SJCRH30 (cell line): ENCODE measurements at regions not wholly inside any gene's neighbourhood (a gene's known extent, or its start where the extent isn't known, plus 50 kb on each side); places are given as distances from the start of the nearest gene placed in this dataset.
A peak's percentile ranks its signal among the peaks of the same experiment; 100 is the strongest.

Source experiments
- DNase-seq, 2 experiments: peaks; one replicate each; pipeline ENCODE4 v3.0.0-alpha.2; 2015 to 2020
- H3K27ac ChIP-seq: fragments of 250-450 bp; sonication (Bioruptor Pico); 2 replicates; pipeline ENCODE4 v1.5.1; 2020; ENCODE audit warnings: mild to moderate bottlenecking, moderate library complexity
- H3K27me3 ChIP-seq: fragments of 250-450 bp; sonication (Bioruptor Pico); 2 replicates; pipeline ENCODE4 v1.5.1; 2020; ENCODE audit warnings: mild to moderate bottlenecking, moderate library complexity
- H3K36me3 ChIP-seq: fragments of 250-450 bp; sonication (Bioruptor Pico); 2 replicates; pipeline ENCODE4 v1.5.1; 2020; ENCODE audit warnings: mild to moderate bottlenecking, moderate library complexity
- H3K4me1 ChIP-seq: fragments of 250-450 bp; sonication (Bioruptor Pico); 2 replicates; pipeline ENCODE4 v1.5.1; 2020; ENCODE audit warnings: mild to moderate bottlenecking, moderate library complexity
- H3K4me3 ChIP-seq: fragments of 250-450 bp; sonication (Bioruptor Pico); 2 replicates; pipeline ENCODE4 v1.5.1; 2020; ENCODE audit warnings: mild to moderate bottlenecking, moderate library complexity
- H3K9me3 ChIP-seq: fragments of 250-450 bp; sonication (Bioruptor Pico); replicated peaks from 2 replicates; pipeline ENCODE4 v1.5.1; 2020; ENCODE audit warnings: mild to moderate bottlenecking, moderate library complexity

DNA sequence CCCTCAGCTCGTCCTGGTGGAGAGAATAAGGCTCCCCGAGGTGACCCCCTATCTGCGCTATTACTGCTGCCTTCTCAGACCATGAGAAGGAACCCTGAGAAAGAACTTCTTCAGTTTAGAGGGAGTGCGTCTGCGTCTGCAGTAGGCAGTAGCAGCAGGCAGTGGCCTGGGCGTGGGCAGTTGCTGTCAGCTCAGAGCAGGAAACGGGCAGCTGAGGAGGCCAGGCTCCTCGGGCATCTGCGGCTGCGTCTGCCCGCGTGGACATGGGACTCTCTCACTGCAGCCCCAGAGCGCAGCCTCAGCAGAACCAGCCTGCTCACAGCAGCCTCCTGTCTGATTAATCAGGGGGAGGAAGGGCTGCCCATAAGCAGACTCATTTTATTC lies 49.8 kb upstream of the FCN1 start:
- DNase-seq: peak; percentile 41 to 51
- Histone ChIP-seq H3K36me3 (no peaks in the 10 kb centered on the region), H3K27me3 (peaks cover 4% of the 10 kb centered on the region; the same call in 1 of the 2 replicates)

DNA sequence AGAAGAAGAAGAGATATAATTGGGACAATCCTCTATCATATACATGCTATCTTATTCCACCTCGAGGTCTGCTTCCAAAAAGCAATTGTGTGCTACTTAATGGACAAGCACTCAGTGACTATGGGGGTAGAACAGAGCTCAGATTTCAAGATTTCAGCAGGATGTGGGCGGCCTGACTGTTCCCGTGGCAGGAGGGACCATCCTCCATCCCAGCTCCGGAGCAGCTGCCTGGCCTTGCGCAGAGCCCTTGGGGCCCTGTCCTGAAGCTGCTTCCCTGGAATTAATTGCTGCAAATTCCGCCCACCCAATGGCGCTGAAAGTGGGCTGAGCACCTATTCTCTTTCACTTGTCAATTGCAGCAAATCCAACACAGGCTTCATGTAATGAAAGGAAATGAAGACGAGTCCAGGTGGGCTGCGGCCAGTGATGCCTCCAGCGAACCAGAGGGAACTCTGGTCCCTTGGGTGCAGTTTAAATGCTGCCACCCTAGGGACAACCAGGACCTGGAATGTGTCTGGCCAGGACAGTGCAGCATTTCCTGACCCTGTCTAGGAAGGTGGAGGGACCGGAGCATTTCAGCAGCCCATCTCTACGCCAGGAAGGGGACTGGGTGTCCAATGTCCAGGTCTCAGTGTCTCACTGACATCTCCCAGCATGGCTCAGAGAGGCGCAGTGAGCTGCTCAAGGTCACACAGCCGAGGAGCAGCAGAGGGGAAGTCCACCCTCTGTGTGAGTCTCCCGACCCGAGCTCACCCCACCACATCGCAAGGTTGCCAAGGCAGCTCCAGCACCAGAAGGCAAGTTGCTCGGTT lies 50.5 kb upstream of the FCN1 start:
- Histone ChIP-seq H3K4me3 (no peak overlapping the region), H3K9me3 (no peaks in the 10 kb centered on the region), H3K27me3 (peaks cover 6% of the 10 kb centered on the region; the same call in 1 of the 2 replicates), H3K27ac (no peak overlapping the region), H3K36me3 (no peaks in the 10 kb centered on the region), H3K4me1 (peaks cover 9% of the 10 kb centered on the region; the same call in 1 of the 2 replicates)
- peak; percentile 81 to 88 for DNase-seq

More for the DNA sequence above, 49.8 kb upstream of the FCN1 start:
- Histone ChIP-seq H3K4me1 (peaks cover 9% of the 10 kb centered on the region; the same call in 1 of the 2 replicates), H3K27ac (no peak overlapping the region), H3K4me3 (no peak overlapping the region), H3K9me3 (no peaks in the 10 kb centered on the region)

DNA sequence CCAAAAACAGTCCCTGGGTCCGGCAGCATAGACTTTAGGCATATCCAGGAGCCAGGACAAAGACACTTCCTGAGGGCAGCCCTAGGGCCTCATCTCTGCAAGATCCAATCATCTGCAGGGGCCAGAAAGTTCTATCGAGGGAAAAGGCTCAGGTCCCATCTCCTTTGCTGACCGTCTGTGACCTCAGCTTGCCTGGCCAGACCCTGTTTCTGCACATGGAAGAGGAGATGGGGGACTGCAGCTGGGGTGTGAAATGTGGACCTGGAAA lies 51.0 kb upstream of the FCN1 start:
- H3K9me3 ChIP-seq: no peaks in the 10 kb centered on the region
- H3K36me3 ChIP-seq: no peaks in the 10 kb centered on the region
- no peak for DNase-seq
- no peak overlapping the region for H3K27ac ChIP-seq
- peaks cover 9% of the 10 kb centered on the region; the same call in 1 of the 2 replicates for H3K4me1 ChIP-seq
- no peak overlapping the region for H3K4me3 ChIP-seq
- peaks cover 7% of the 10 kb centered on the region; the same call in 1 of the 2 replicates for H3K27me3 ChIP-seq

DNA sequence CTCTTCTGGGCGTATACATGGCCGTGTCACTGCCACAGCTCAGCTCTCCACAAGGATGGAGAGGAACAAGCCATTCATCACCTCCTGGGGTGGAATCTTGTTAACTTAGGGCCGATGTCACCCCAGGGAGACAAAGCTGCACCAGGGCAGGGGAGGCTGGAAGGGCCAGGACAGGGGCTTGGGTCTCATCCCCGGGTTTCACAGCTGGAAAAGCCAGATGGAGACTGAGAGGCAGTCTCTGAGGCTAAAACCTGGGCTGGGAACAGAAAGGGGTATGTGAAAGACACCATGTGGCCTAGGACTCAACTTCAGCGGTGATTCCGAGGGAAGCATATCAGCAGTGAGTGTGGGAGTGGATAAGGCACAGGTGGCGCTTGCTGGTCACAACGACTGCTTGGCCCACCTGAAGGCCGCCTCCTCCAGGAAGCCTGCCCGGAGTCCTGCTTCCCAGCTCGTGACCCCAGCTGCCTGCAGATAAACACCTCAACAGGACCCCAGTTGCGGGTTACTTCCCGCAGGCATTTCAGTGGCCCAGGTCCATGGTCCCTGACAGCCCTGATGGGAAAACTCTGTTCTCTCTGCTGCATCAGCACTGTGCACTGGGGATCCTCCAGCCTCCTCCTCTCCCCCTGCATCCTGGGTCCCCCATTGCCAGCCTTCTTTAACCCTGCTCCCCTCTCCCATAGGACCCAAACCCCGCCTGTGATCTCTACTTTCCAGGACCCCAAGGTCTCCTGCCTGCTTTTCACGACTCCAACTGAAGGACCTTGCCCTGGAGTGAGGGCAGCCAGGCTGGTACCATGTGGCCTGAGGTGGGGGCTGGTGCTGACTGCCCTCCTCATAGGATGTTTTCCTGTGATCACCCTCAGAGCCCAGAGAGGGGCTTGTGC lies 51.7 kb upstream of the FCN1 start:
- no peak for DNase-seq
- no peaks in the 10 kb centered on the region for H3K36me3 ChIP-seq
- H3K4me1 ChIP-seq: peaks cover 9% of the 10 kb centered on the region; the same call in 1 of the 2 replicates
- no peak overlapping the region for H3K27ac ChIP-seq
- H3K4me3 ChIP-seq: no peak overlapping the region
- peaks cover 7% of the 10 kb centered on the region; the same call in 1 of the 2 replicates for H3K27me3 ChIP-seq
- H3K9me3 ChIP-seq: no peaks in the 10 kb centered on the region

DNA sequence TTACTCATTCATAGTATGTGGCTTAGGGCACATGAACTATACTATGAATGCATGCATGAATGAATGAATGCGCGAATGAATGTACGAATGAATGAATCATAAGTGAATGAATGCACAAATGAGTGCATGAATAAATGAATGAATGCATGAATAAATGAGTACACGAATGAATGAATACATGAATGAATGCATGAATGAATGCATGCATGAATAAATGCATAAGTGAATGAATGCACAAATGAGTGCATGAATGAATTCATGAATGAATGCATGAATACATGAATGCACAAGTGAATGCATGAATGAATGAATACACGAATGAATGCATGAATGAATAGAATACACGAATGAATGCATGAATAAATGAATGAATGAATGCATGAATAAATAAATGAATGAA lies 52.5 kb upstream of the FCN1 start:
- H3K9me3 ChIP-seq: no peaks in the 10 kb centered on the region
- DNase-seq: no peak
- peaks cover 7% of the 10 kb centered on the region; the same call in 1 of the 2 replicates for H3K27me3 ChIP-seq
- no peaks in the 10 kb centered on the region for H3K36me3 ChIP-seq
- H3K4me3 ChIP-seq: no peak overlapping the region
- peaks cover 9% of the 10 kb centered on the region; the same call in 1 of the 2 replicates for H3K4me1 ChIP-seq
- H3K27ac ChIP-seq: no peak overlapping the region

DNA sequence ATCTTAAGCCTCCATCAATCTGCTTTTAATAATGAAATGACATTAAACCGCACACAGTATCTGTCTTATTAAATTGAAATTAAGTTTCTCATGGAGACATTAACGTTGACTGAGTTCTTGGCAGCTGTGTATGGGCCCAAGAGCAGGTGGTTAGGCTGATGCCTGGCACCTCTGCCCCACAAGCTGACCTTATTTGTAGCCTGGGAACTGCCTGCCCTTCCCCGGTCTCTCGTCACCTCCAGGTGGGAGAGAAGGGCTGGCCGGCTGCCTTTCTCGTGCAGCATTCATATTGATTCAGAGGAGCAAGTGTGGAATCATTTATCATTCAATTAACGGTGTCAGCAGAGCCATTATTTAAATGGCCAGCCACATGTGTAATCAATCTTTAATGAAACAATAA lies 53.0 kb upstream of the FCN1 start:
- no peak overlapping the region for H3K27ac ChIP-seq
- no peak for DNase-seq
- no peaks in the 10 kb centered on the region for H3K36me3 ChIP-seq
- H3K4me1 ChIP-seq: peaks cover 9% of the 10 kb centered on the region; the same call in 1 of the 2 replicates
- no peaks in the 10 kb centered on the region for H3K9me3 ChIP-seq
- H3K4me3 ChIP-seq: no peak overlapping the region
- H3K27me3 ChIP-seq: peaks cover 7% of the 10 kb centered on the region; the same call in 1 of the 2 replicates

DNA sequence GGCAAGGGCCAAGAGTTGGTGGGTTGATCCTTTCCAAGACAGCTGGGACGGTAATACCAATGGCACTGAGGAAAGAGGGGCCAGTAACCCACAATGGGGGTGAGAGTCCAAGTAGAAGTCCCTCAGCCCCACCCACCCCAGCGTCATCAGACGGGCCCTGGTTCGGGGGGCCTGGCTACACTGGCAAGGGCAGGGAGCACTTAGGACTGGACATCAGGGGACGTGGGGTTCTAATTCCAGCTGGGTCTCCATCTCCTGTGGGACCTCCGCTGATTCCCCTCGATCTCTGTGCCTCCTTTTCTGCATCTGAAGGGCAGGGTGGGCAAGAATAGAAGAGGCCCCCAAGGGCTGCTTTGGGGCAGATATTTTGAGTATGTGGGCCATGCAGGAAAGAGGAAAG lies 53.5 kb upstream of the FCN1 start:
- H3K9me3 ChIP-seq: no peaks in the 10 kb centered on the region
- H3K27ac ChIP-seq: no peak overlapping the region
- H3K4me3 ChIP-seq: no peak overlapping the region
- H3K4me1 ChIP-seq: peaks cover 9% of the 10 kb centered on the region; the same call in 1 of the 2 replicates
- DNase-seq: no peak
- H3K27me3 ChIP-seq: peaks cover 7% of the 10 kb centered on the region; the same call in 1 of the 2 replicates
- no peaks in the 10 kb centered on the region for H3K36me3 ChIP-seq

DNA sequence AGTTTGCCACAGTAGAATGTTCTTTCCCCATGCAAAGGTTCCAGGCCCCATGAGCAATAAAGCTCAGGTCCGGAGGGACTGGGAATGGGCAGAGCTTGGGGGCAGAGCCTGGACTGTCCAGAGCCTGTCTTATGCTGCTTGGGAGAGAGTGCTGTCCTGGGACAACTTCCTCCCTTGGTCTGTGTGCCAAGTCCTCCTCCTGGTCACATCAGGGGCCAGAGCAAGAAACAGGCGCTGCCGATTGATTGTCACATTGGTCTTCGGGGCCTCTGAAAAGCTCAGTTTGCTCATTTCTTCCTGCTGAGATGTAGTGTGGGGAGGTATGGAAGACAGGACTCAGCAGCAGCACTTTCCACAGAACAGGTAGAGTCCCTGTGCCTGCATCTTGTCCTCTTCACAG lies 54.0 kb upstream of the FCN1 start:
- H3K36me3 ChIP-seq: no peaks in the 10 kb centered on the region
- H3K9me3 ChIP-seq: no peaks in the 10 kb centered on the region
- H3K27ac ChIP-seq: no peak overlapping the region
- H3K27me3 ChIP-seq: peaks cover 7% of the 10 kb centered on the region; the same call in 1 of the 2 replicates
- H3K4me3 ChIP-seq: no peak overlapping the region
- H3K4me1 ChIP-seq: peaks cover 9% of the 10 kb centered on the region; the same call in 1 of the 2 replicates
- no peak for DNase-seq

DNA sequence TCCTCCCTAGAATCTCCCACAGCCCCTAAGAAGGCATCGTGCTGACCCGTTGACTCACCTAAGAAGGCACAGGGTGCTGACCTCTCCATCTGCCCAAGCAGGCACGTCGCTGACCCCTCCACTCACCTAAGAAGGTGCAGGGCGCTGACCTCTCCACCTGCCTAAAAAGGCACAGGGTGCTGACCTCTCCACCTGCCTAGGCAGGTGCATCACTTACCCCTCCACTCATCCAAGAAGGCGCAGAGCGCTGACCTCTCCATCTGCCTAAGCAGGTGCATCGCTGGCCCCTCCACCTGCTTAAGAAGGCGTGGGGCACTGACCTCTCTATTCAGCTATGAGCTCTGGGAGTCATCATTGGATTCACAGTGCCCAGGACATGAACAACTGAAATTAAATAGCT lies 54.4 kb upstream of the FCN1 start:
- peaks cover 9% of the 10 kb centered on the region; the same call in 1 of the 2 replicates for H3K4me1 ChIP-seq
- no peak overlapping the region for H3K27ac ChIP-seq
- no peak overlapping the region for H3K4me3 ChIP-seq
- peaks cover 7% of the 10 kb centered on the region; the same call in 1 of the 2 replicates for H3K27me3 ChIP-seq
- no peaks in the 10 kb centered on the region for H3K36me3 ChIP-seq
- no peak for DNase-seq
- no peaks in the 10 kb centered on the region for H3K9me3 ChIP-seq

DNA sequence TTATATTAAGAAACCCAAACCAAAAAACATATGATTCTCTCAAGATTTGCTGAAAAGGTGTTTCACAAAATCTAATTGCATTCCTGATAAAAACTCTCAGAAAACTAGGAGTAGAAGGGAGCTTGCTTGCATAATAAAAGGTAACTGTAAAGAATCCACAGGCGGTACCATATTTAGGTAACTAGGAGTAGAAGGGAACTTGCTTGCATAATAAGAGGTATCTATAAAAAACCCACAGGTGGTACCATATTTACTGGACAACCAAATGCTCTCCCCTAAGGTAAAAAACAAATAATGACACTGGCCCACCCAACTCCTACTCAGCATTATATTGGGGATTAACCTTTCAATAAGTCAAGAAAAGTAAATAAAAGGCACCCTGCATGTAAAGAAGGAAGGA lies 57.5 kb upstream of the FCN1 start:
- no peak overlapping the region for H3K4me3 ChIP-seq
- H3K36me3 ChIP-seq: no peaks in the 10 kb centered on the region
- DNase-seq: no peak
- peaks cover 17% of the 10 kb centered on the region for H3K27me3 ChIP-seq
- no peak overlapping the region for H3K27ac ChIP-seq
- no peaks in the 10 kb centered on the region for H3K9me3 ChIP-seq
- H3K4me1 ChIP-seq: no peaks in the 10 kb centered on the region

DNA sequence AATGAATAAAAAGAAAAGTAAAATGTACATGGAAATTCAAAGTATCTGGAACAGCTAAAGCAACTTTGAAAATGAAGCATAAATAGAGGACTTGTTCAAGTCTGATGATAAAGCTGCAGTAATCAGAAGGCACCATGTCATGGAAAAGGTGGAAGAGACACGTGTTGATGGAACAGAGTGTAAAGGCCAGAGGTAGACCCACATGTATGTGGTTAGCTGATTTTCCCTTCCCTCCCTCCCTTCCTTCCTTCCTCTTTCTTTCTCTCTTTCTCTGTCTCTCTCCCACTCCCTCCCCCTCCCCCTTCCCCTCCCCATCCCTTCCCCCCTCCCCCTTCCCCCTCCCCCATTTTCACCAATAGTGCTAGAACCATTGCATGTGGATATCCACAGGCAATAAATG lies 58.7 kb upstream of the FCN1 start:
- peaks cover 20% of the 10 kb centered on the region for H3K27me3 ChIP-seq
- no peak overlapping the region for H3K4me3 ChIP-seq

DNA sequence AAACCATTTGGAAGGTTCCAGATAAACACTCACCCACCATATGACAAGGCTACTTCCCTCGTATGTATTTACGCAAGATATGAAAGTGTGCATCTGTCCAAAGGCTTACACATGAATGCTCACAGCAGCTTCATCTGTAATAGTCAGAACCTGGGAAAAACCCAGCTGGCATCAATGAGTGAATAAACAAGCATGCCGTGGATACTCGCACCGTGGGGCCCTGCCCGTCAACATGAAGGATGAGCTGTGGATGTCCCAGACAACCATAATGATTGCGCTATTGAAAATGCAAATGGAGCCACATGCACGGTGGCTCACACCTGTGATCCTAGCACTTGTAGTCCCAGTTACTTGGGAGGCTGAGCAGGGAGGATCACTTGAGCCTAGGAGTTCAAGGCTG lies 60.6 kb upstream of the FCN1 start:
- Histone ChIP-seq H3K36me3 (no peaks in the 10 kb centered on the region), H3K9me3 (no peaks in the 10 kb centered on the region), H3K27me3 (peaks cover 13% of the 10 kb centered on the region), H3K4me1 (no peaks in the 10 kb centered on the region), H3K4me3 (no peak overlapping the region), H3K27ac (no peak overlapping the region)
- DNase-seq: no peak

More for the DNA sequence above, 58.7 kb upstream of the FCN1 start:
- Histone ChIP-seq H3K36me3 (no peaks in the 10 kb centered on the region), H3K4me1 (no peaks in the 10 kb centered on the region), H3K27ac (no peak overlapping the region), H3K9me3 (no peaks in the 10 kb centered on the region)
- DNase-seq: no peak

DNA sequence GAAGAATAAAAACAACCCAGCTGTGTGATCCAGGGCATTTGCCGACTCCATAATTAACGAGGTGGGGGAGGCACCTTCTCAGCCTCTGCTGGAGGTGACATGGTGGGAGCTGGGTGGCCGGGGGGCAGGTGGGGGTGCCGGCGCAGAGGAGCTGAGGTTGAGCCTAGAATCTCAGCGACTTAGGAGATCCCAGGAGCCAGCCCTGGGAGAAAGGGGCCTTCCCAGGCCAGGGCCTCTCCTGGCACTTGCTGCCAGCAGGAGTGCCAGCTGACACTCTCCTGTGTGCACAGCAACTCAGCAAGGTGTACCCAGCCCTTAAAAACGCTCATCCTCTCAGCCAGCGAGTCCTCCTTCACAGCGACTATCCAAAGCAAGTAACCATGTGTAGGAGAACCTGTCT lies 62.8 kb upstream of the FCN1 start:
- no peak overlapping the region for H3K27ac ChIP-seq
- DNase-seq: no peak
- H3K27me3 ChIP-seq: peaks cover 13% of the 10 kb centered on the region
- H3K4me1 ChIP-seq: no peaks in the 10 kb centered on the region
- H3K4me3 ChIP-seq: no peak overlapping the region
- no peaks in the 10 kb centered on the region for H3K9me3 ChIP-seq
- H3K36me3 ChIP-seq: no peaks in the 10 kb centered on the region

DNA sequence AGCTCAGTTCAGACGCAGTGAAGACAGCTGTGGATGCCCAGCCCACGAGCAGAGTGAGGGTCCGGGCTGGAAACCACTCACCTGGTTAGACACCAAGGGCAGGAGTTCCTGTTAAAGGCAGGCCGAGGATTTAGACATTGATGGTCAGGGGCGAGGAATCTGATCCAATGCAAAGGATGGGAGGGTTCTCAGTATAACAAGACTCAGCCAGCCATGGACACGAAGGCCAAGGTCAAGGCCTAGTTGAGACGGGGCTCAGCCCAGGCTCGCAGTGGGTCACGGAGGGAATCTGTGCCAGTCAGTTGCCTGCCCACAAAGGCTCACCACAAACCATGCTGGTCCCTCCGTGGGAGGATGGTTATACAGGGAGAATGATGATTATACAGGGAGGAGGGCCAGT lies 63.3 kb upstream of the FCN1 start:
- H3K9me3 ChIP-seq: no peaks in the 10 kb centered on the region
- no peaks in the 10 kb centered on the region for H3K4me1 ChIP-seq
- H3K36me3 ChIP-seq: no peaks in the 10 kb centered on the region
- no peak overlapping the region for H3K4me3 ChIP-seq
- no peak overlapping the region for H3K27ac ChIP-seq
- DNase-seq: no peak
- peaks cover 13% of the 10 kb centered on the region for H3K27me3 ChIP-seq

DNA sequence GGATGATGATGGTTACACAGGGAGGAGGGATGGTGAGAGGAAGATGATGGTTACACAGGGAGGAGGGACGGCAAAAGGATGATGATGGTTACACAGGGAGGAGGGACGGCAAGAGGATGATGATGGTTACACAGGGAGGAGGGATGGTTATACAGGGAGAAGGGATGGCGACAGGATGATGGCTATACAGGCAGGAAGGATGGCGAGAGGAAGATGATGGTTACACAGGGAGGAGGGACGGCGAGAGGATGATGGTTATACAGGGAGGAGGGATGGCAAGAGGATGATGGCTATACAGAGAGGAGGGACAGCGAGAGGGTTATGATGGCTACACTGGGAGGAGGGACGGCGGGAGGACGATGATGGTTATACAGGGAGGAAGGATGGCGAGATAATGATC lies 64.1 kb upstream of the FCN1 start:
- no peaks in the 10 kb centered on the region for H3K4me1 ChIP-seq
- H3K36me3 ChIP-seq: no peaks in the 10 kb centered on the region
- H3K4me3 ChIP-seq: no peak overlapping the region
- no peak for DNase-seq
- 0 out of 2 replicates have a peak, but pooled peaks cover 2% of the 10 kb centered on the region for H3K9me3 ChIP-seq
- H3K27ac ChIP-seq: no peak overlapping the region
- peaks cover 13% of the 10 kb centered on the region for H3K27me3 ChIP-seq
